Astrocyte of the cerebellum (primary cell): ENCODE measurements at regions not wholly inside any gene's neighbourhood (a gene's known extent, or its start where the extent isn't known, plus 50 kb on each side); places are given as distances from the start of the nearest gene placed in this dataset.

Experiments
- DNase-seq: peaks from one replicate; pipeline ENCODE4 v3.0.0-alpha.2; 2011; ENCODE audit warnings: low read depth
- H3K4me3 ChIP-seq: 2 replicates; pipeline ENCODE4 v1.5.1; 2011; ENCODE audit warnings: mild to moderate bottlenecking, low read depth, low read length, moderate library complexity
- CTCF ChIP-seq: IDR thresholded peaks from 2 replicates; pipeline ENCODE4 v1.5.1; 2012; ENCODE audit warnings: low read length, low read depth, moderate library complexity, mild to moderate bottlenecking; ENCODE audit errors: missing control alignments
- in situ Hi-C: cut with HindIII; loops from 2 replicates; pipeline ENCODE4 v1.10.0; 2017; ENCODE audit warnings: low sequenced_read_pairs

- in situ Hi-C loops: no loop called here
- no peak for DNase-seq
Measured at GRCh38 chr10:9878383-9878782, 1139.3 kb upstream of the CELF2 start.

GRCh38 chr10:9885761-9886160 lies 1131.9 kb upstream of the CELF2 start:
- H3K4me3 ChIP-seq: no peak overlapping the region
- TF ChIP-seq CTCF: no peak
- in situ Hi-C loops: no loop called here
- DNase-seq: no peak

More at GRCh38 chr10:9878383-9878782, 1139.3 kb upstream of the CELF2 start:
- H3K4me3 ChIP-seq: no peak overlapping the region
- TF ChIP-seq CTCF: no peak

GRCh38 chr10:9886772-9887171 lies 1130.9 kb upstream of the CELF2 start:
- no peak for TF ChIP-seq CTCF
- no peak overlapping the region for H3K4me3 ChIP-seq
- in situ Hi-C loops: no loop called here
- no peak for DNase-seq

- DNase-seq: no peak
- no peak for TF ChIP-seq CTCF
- no peak overlapping the region for H3K4me3 ChIP-seq
- in situ Hi-C loops: no loop called here
Measured at GRCh38 chr10:9895453-9895852, 1122.2 kb upstream of the CELF2 start.

GRCh38 chr10:9895981-9896380 lies 1121.7 kb upstream of the CELF2 start:
- in situ Hi-C loops: no loop called here
- DNase-seq: no peak
- TF ChIP-seq CTCF: no peak
- no peak overlapping the region for H3K4me3 ChIP-seq

GRCh38 chr10:9898633-9899395 lies 1118.9 kb upstream of the CELF2 start:
- TF ChIP-seq CTCF: no peak
- in situ Hi-C loops: no loop called here
- no peak for DNase-seq

More at GRCh38 chr10:9898633-9899395, 1118.9 kb upstream of the CELF2 start:
- H3K4me3 ChIP-seq: no peak overlapping the region
